Caco-2 (cell line): ENCODE measurements at regions not wholly inside any gene's neighbourhood (a gene's known extent, or its start where the extent isn't known, plus 50 kb on each side); places are given as distances from the start of the nearest gene placed in this dataset.

ENCODE experiments used
- BruUV-seq: library from RNA; stranded (reverse); fragments of 400-500 nt; replicated peaks from 2 replicates; lab custom pipeline; 2021; lab: Mats Ljungman, UMichigan
- CTCF ChIA-PET: fragments of 300-600 bp; sonication (Branson Sonifier 250); formaldehyde crosslinking; loops from one replicate; lab custom pipeline; 2022; ENCODE audit warnings: antibody characterized with exemption; lab: Charles Lee
- POLR2A ChIA-PET: fragments of 300-600 bp; sonication (Branson Sonifier 250); formaldehyde crosslinking; loops from one replicate; lab custom pipeline; 2022; ENCODE audit warnings: antibody characterized with exemption; lab: Charles Lee
- DNase-seq, 2 experiments: peaks; one replicate each; pipeline versions ENCODE4 v3.0.0 to v3.0.0-alpha.2; 2020 to 2022
- H3K27me3 ChIP-seq: replicated peaks from 2 replicates; pipeline ENCODE4 v1.6.0; 2011; ENCODE audit warnings: low read length; ENCODE audit not compliant: control insufficient read depth, insufficient read depth
- H3K36me3 ChIP-seq: 2 replicates; pipeline ENCODE4 v1.5.1; 2011; ENCODE audit warnings: low read length; ENCODE audit not compliant: control insufficient read depth, insufficient read depth
- H3K4me1 ChIP-seq: fragments of 250-450 bp; sonication (Bioruptor Pico); 2 replicates; pipeline ENCODE4 v1.5.1; 2020; ENCODE audit warnings: mild to moderate bottlenecking
- H3K4me3 ChIP-seq: 2 replicates; pipeline ENCODE4 v1.5.1; 2011; ENCODE audit warnings: low read depth, mild to moderate bottlenecking, control low read depth, low read length
- H3K9me3 ChIP-seq: fragments of 250-450 bp; sonication (Bioruptor Pico); 2 replicates; pipeline ENCODE4 v1.5.1; 2020; ENCODE audit warnings: mild to moderate bottlenecking, moderate library complexity
- H3K27ac Mint-ChIP-seq: one replicate; pipeline ENCODE4 v1.8.0; 2022; ENCODE audit warnings: mixed read lengths; ENCODE audit not compliant: unreplicated experiment
- H3K27me3 Mint-ChIP-seq: one replicate; pipeline ENCODE4 v1.8.0; 2022; ENCODE audit warnings: mixed read lengths; ENCODE audit not compliant: insufficient read depth, unreplicated experiment
- H3K36me3 Mint-ChIP-seq: one replicate; pipeline ENCODE4 v1.8.0; 2022; ENCODE audit warnings: mild to moderate bottlenecking, mixed read lengths; ENCODE audit not compliant: insufficient read depth, unreplicated experiment
- H3K4me1 Mint-ChIP-seq: one replicate; pipeline ENCODE4 v1.8.0; 2022; ENCODE audit warnings: low read depth, mixed read lengths; ENCODE audit not compliant: unreplicated experiment
- H3K4me3 Mint-ChIP-seq: one replicate; pipeline ENCODE4 v1.8.0; 2022; ENCODE audit warnings: mild to moderate bottlenecking, moderate library complexity, mixed read lengths; ENCODE audit not compliant: unreplicated experiment
- H3K9me3 Mint-ChIP-seq: one replicate; pipeline ENCODE4 v1.8.0; 2022; ENCODE audit warnings: mixed read lengths; ENCODE audit not compliant: unreplicated experiment
- intact Hi-C: fragments of 100-400 bp; cut with micrococcal nuclease; formaldehyde crosslinking; loops from one replicate; pipeline ENCODE4 v1.10.0; 2022; ENCODE audit not compliant: unreplicated experiment
- TF ChIP-seq, protein P1 (sequence below), 2 experiments: fragments of 200-600 bp in 1 of 2; IDR thresholded peaks; 1 replicate in 1 of 2; 2 replicates in 1 of 2; pipeline versions ENCODE4 v1.5.1 to v1.8.0; 2011 to 2022; ENCODE audit warnings: antibody characterized with exemption in 1 of 2, control low read depth in 1 of 2, inconsistent platforms in 1 of 2, low read depth in 1 of 2, low read length in 1 of 2, mild to moderate bottlenecking in 1 of 2, moderate library complexity in 1 of 2; ENCODE audit not compliant: insufficient read depth in 1 of 2, severe bottlenecking in 1 of 2, unreplicated experiment in 1 of 2

DNA sequence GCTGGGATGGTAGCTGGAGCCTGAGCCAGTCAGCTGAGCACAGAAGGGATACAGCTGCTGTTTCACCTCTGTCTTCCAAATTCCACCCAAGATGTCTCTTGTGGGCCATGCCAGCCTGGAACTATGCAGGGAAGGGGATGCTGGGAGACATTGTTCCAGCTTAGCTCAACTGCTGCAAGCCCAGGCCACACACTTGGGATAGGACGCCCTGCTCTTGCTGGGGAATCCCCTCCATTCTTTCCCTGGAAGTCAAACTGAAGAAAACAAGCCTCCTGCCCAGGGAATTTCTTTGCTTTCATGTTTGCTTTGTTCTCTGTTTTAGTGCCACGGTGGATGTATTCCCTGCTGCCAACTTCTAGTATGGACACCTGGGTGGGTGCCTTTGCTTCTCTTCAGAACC is 55.2 kb upstream of the CDK13 start:
- no TSS peak for BruUV-seq
- Mint-ChIP-seq H3K9me3 (no peaks in the 10 kb centered on the region), H3K36me3 (no peaks in the 10 kb centered on the region), H3K27ac (no peak overlapping the region), H3K27me3 (peaks cover 3% of the 10 kb centered on the region), H3K4me1 (peaks cover 16% of the 10 kb centered on the region), H3K4me3 (no peak overlapping the region)
- intact Hi-C loops, result no loop called here
- ChIA-PET CTCF (interaction anchor here (2.1 kb wide), 1 partner anchor 158 kb away, joined by 12 read pairs; no protein-coding TSS in a partner anchor), POLR2A (no interaction called here)
- peaks cover 16% of the 10 kb centered on the region for H3K4me1 ChIP-seq
- H3K27me3 ChIP-seq, result no peaks in the 10 kb centered on the region
- no peak for DNase-seq
- H3K36me3 ChIP-seq, result no peaks in the 10 kb centered on the region
- H3K4me3 ChIP-seq, result no peak overlapping the region
- no peaks in the 10 kb centered on the region for H3K9me3 ChIP-seq
- TF ChIP-seq, protein P1, sequence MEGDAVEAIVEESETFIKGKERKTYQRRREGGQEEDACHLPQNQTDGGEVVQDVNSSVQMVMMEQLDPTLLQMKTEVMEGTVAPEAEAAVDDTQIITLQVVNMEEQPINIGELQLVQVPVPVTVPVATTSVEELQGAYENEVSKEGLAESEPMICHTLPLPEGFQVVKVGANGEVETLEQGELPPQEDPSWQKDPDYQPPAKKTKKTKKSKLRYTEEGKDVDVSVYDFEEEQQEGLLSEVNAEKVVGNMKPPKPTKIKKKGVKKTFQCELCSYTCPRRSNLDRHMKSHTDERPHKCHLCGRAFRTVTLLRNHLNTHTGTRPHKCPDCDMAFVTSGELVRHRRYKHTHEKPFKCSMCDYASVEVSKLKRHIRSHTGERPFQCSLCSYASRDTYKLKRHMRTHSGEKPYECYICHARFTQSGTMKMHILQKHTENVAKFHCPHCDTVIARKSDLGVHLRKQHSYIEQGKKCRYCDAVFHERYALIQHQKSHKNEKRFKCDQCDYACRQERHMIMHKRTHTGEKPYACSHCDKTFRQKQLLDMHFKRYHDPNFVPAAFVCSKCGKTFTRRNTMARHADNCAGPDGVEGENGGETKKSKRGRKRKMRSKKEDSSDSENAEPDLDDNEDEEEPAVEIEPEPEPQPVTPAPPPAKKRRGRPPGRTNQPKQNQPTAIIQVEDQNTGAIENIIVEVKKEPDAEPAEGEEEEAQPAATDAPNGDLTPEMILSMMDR (IDR thresholded peaks at IDR 0.05; ENCODE audit: insufficient read depth in 1 of 2, low read depth in 1 of 2, low read length in 1 of 2, severe bottlenecking in 1 of 2, unreplicated experiment in 1 of 2), result no peak

DNA sequence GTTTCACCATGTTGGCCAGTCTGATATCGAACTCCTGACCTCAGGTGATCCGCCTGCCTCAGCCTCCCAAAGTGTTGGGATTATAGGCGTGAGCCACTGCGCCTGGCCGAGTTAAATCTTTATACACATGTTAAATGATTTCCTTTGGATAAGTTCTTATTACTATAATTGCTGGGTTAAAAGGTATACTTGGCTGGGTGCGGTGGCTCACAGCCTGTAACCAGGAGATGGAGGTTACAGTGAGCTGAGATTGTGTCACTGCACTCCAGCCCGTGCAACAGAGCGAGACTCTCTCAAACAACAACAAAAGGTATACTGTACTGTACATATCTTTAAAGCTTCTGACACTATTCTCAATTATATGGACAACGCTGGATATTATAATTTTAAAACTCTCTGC is 53.2 kb upstream of the CDK13 start:
- no peaks in the 10 kb centered on the region for H3K36me3 Mint-ChIP-seq
- intact Hi-C loops, result loop anchor here (1.0 kb wide), 3 partner anchors 52 to 238 kb away; partner anchors contain the start of gene SUGCT
- peaks cover 15% of the 10 kb centered on the region for H3K4me1 ChIP-seq
- POLR2A ChIA-PET, result no interaction called here
- no peak overlapping the region for H3K4me3 Mint-ChIP-seq
- H3K4me1 Mint-ChIP-seq, result peaks cover 15% of the 10 kb centered on the region
- CTCF ChIA-PET, result interaction anchor here (0.9 to 2.0 kb wide), 5 partner anchors 14 to 237 kb away, joined by 3 to 38 read pairs (median 5); partner anchors contain the start of genes CDK13 and MPLKIP
- H3K27ac Mint-ChIP-seq, result no peak overlapping the region
- TF ChIP-seq, protein P1 (IDR thresholded peaks at IDR 0.05; ENCODE audit: insufficient read depth in 1 of 2, low read depth in 1 of 2, low read length in 1 of 2, severe bottlenecking in 1 of 2, unreplicated experiment in 1 of 2), result no peak
- no peak for DNase-seq
- H3K27me3 Mint-ChIP-seq, result peaks cover 6% of the 10 kb centered on the region
- H3K9me3 ChIP-seq, result no peaks in the 10 kb centered on the region
- no peaks in the 10 kb centered on the region for H3K36me3 ChIP-seq
- H3K4me3 ChIP-seq, result no peak overlapping the region
- no peaks in the 10 kb centered on the region for H3K9me3 Mint-ChIP-seq
- H3K27me3 ChIP-seq, result no peaks in the 10 kb centered on the region
- no TSS peak for BruUV-seq

DNA sequence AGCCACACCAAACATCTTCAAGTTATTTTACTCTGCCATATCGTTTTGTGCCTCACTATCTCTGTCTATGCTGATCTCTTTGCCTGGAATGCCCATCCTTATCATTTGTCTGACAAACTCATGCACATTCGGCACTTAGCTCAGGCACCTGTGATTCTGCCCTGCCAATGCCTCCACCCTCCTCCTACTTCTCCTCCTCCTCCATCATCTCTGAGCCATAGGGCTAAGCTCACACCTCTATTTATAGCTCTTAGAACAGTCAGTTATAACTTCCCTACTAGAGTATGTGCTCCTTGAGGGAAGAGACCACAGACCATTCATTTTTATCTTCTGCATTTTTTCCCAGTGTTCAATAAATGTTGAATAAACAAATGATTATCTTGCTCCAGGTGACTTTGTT is 51.2 kb upstream of the CDK13 start:
- no peaks in the 10 kb centered on the region for H3K27me3 ChIP-seq
- H3K4me3 ChIP-seq, result no peak overlapping the region
- CTCF ChIA-PET, result interaction anchor here (1.6 kb wide), 1 partner anchor 153 kb away, joined by 5 read pairs; no protein-coding TSS in a partner anchor
- no TSS peak for BruUV-seq
- no peaks in the 10 kb centered on the region for H3K36me3 Mint-ChIP-seq
- peaks cover 4% of the 10 kb centered on the region; the same call in 1 of the 2 replicates for H3K4me1 ChIP-seq
- H3K9me3 Mint-ChIP-seq, result no peaks in the 10 kb centered on the region
- H3K36me3 ChIP-seq, result no peaks in the 10 kb centered on the region
- intact Hi-C loops, result no loop called here
- DNase-seq, result no peak
- H3K27ac Mint-ChIP-seq, result no peak overlapping the region
- peaks cover 6% of the 10 kb centered on the region for H3K27me3 Mint-ChIP-seq
- H3K9me3 ChIP-seq, result no peaks in the 10 kb centered on the region
- H3K4me3 Mint-ChIP-seq, result no peak overlapping the region
- TF ChIP-seq, protein P1 (IDR thresholded peaks at IDR 0.05; ENCODE audit: insufficient read depth in 1 of 2, low read depth in 1 of 2, low read length in 1 of 2, severe bottlenecking in 1 of 2, unreplicated experiment in 1 of 2), result no peak
- H3K4me1 Mint-ChIP-seq, result peaks cover 7% of the 10 kb centered on the region
- POLR2A ChIA-PET, result no interaction called here
